ENCODE measurements at regions not wholly inside any gene's neighbourhood (a gene's known extent, or its start where the extent isn't known, plus 50 kb on each side); places are given as distances from the start of the nearest gene placed in this dataset.

GRCh38 chr2:113834051-113834730, 55.7 kb upstream of the ACTR3 start:
- intact Hi-C loops (cut with micrococcal nuclease; ENCODE audit: unreplicated experiment) (no loop called here), in situ Hi-C loops (cut with HindIII; ENCODE audit: low pct_unique_long_range_greater_than_20kb, low sequenced_read_pairs) (no loop called here)
- no TSS peak for BruUV-seq (replicated peaks)
- Histone ChIP-seq H3K36me3 (ENCODE audit: control insufficient read depth, insufficient read depth, low read length) (no peaks in the 10 kb centered on the region), H3K4me1 (ENCODE audit: control insufficient read depth, insufficient read depth, low read length) (0 out of 2 replicates have a peak, but pooled peaks cover 2% of the 10 kb centered on the region), H3K27me3 (ENCODE audit: control insufficient read depth, insufficient read depth, low read length) (no peaks in the 10 kb centered on the region), H3K27ac (ENCODE audit: low read length) (no peak overlapping the region), H3K9me3 (ENCODE audit: control insufficient read depth, insufficient read depth, low read depth, low read length) (no peaks in the 10 kb centered on the region), H3K4me3 (ENCODE audit: low read depth in 2 of 2, low read length in 2 of 2) (no peak overlapping the region)
- TF ChIP-seq CTCF (IDR thresholded peaks at IDR 0.05) (no peak), TCF7L2 (IDR thresholded peaks at IDR 0.05; ENCODE audit: low read depth, low read length) (no peak), POLR2AphosphoS5 (IDR thresholded peaks at IDR 0.05; ENCODE audit: low read depth, low read length) (no peak), SIN3A (IDR thresholded peaks at IDR 0.05; ENCODE audit: borderline replicate concordance, insufficient read depth, low read depth, low read length) (no peak), REST (IDR thresholded peaks at IDR 0.05; ENCODE audit: insufficient read depth in 1 of 2, low read depth in 2 of 2, low read length in 1 of 2) (no peak)
- ChIA-PET POLR2A (interaction anchor here (0.6 kb wide), 1 partner anchor 143 kb away, joined by 8 read pairs; no protein-coding TSS in a partner anchor), CTCF (no interaction called here)
- DNase-seq (ENCODE audit: low read depth, low spot score), result no peak
- no peak for ATAC-seq

- H3K4me1 ChIP-seq (ENCODE audit: control insufficient read depth, insufficient read depth, low read length), result 0 out of 2 replicates have a peak, but pooled peaks cover 2% of the 10 kb centered on the region
- no peak overlapping the region for H3K27ac ChIP-seq (ENCODE audit: low read length)
- no peak for ATAC-seq
- CTCF ChIA-PET, result no interaction called here
- intact Hi-C loops (cut with micrococcal nuclease; ENCODE audit: unreplicated experiment), result no loop called here
- BruUV-seq (replicated peaks), result no TSS peak
- DNase-seq (ENCODE audit: low read depth, low spot score), result no peak
- no peak overlapping the region for H3K4me3 ChIP-seq (ENCODE audit: low read depth in 2 of 2, low read length in 2 of 2)
- H3K27me3 ChIP-seq (ENCODE audit: control insufficient read depth, insufficient read depth, low read length), result no peaks in the 10 kb centered on the region
- POLR2A ChIA-PET, result no interaction called here
- TF ChIP-seq SIN3A (IDR thresholded peaks at IDR 0.05; ENCODE audit: borderline replicate concordance, insufficient read depth, low read depth, low read length), result no peak
- no peak for TF ChIP-seq CTCF (IDR thresholded peaks at IDR 0.05)
- TF ChIP-seq TCF7L2 (IDR thresholded peaks at IDR 0.05; ENCODE audit: low read depth, low read length), result no peak
- TF ChIP-seq POLR2AphosphoS5 (IDR thresholded peaks at IDR 0.05; ENCODE audit: low read depth, low read length), result no peak
- TF ChIP-seq REST (IDR thresholded peaks at IDR 0.05; ENCODE audit: insufficient read depth in 1 of 2, low read depth in 2 of 2, low read length in 1 of 2), result no peak
- in situ Hi-C loops (cut with HindIII; ENCODE audit: low pct_unique_long_range_greater_than_20kb, low sequenced_read_pairs), result no loop called here
- H3K9me3 ChIP-seq (ENCODE audit: control insufficient read depth, insufficient read depth, low read depth, low read length), result no peaks in the 10 kb centered on the region
- H3K36me3 ChIP-seq (ENCODE audit: control insufficient read depth, insufficient read depth, low read length), result no peaks in the 10 kb centered on the region
Measured at GRCh38 chr2:113832795-113833290, 57.0 kb upstream of the ACTR3 start.
